Transverse colon (tissue), 3 donors: ENCODE measurements at regions not wholly inside any gene's neighbourhood (a gene's known extent, or its start where the extent isn't known, plus 50 kb on each side); places are given as distances from the start of the nearest gene placed in this dataset.

Experiments used
- CTCF ChIP-seq, 5 experiments: fragments of 200-600 bp in 3 of 5; fragments of 450-650 bp in 2 of 5; sonication (generic) in 3 of 5; IDR thresholded peaks; 1 replicate in 2 of 5; 2 replicates in 3 of 5; pipeline ENCODE4 v1.5.1; 2016 to 2017; ENCODE audit warnings: antibody characterized with exemption in 5 of 5, inconsistent platforms in 3 of 5, mild to moderate bottlenecking in 2 of 5, moderate library complexity in 1 of 5
- EP300 ChIP-seq: sonication (generic); formaldehyde crosslinking; IDR thresholded peaks from one replicate; pipeline ENCODE4 v1.6.1; 2017; ENCODE audit warnings: antibody characterized with exemption, low read depth
- POLR2A ChIP-seq: fragments of 450-650 bp; IDR thresholded peaks from one replicate; pipeline ENCODE4 v1.6.1; 2016; ENCODE audit warnings: antibody characterized with exemption, mild to moderate bottlenecking, moderate library complexity

GRCh38 chr10:64733980-64734379 lies 1212.8 kb downstream of the REEP3 start:
- TF ChIP-seq POLR2A: no peak
- peak in 4 of 5 experiments; percentile 26 to 32 (median 28) for TF ChIP-seq CTCF (IDR thresholded peaks at IDR 0.05)
- no peak for TF ChIP-seq EP300
